ENCODE measurements at regions not wholly inside any gene's neighbourhood (a gene's known extent, or its start where the extent isn't known, plus 50 kb on each side); places are given as distances from the start of the nearest gene placed in this dataset.

DNA sequence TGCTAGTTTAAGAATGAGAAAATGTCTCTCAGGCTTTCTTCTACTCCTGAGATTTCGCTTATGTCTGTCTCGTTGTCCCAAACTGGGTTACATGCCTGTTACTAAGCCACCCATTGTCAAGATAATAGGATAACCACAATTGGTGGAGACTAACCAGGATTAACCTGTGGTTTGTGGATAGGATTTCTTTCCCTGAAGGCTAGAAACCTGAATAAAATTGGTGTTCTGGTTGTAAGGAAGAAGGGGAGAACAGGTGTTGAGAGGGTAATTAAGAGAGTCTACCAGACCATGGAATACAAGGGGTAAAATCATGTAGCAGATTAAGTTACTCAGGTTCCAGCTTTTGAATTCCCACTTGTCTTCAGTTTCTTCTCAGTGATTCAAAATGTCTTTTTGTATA is 225.4 kb downstream of the CPE start:
- Mint-ChIP-seq H3K36me3 (ENCODE audit: low read depth) (no peaks in the 10 kb centered on the region), H3K4me1 (no peaks in the 10 kb centered on the region), H3K9me3 (peaks cover 2% of the 10 kb centered on the region), H3K4me3 (no peak overlapping the region), H3K27ac (no peak overlapping the region), H3K27me3 (no peaks in the 10 kb centered on the region)
- DNase-seq (no peak), ATAC-seq (ENCODE audit: low read depth) (no peak)
- CTCF ChIA-PET: no interaction called here
- TF ChIP-seq, protein P1, sequence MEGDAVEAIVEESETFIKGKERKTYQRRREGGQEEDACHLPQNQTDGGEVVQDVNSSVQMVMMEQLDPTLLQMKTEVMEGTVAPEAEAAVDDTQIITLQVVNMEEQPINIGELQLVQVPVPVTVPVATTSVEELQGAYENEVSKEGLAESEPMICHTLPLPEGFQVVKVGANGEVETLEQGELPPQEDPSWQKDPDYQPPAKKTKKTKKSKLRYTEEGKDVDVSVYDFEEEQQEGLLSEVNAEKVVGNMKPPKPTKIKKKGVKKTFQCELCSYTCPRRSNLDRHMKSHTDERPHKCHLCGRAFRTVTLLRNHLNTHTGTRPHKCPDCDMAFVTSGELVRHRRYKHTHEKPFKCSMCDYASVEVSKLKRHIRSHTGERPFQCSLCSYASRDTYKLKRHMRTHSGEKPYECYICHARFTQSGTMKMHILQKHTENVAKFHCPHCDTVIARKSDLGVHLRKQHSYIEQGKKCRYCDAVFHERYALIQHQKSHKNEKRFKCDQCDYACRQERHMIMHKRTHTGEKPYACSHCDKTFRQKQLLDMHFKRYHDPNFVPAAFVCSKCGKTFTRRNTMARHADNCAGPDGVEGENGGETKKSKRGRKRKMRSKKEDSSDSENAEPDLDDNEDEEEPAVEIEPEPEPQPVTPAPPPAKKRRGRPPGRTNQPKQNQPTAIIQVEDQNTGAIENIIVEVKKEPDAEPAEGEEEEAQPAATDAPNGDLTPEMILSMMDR (IDR thresholded peaks at IDR 0.05): no peak
- POLR2A ChIA-PET: no interaction called here
- intact Hi-C loops (cut with micrococcal nuclease): no loop called here

GRCh38 chr4:165605811-165606210 is 227.0 kb downstream of the CPE start:
- no peak overlapping the region for H3K4me3 Mint-ChIP-seq
- ChIA-PET CTCF (no interaction called here), POLR2A (no interaction called here)
- H3K27ac Mint-ChIP-seq: no peak overlapping the region
- DNase-seq (no peak), ATAC-seq (ENCODE audit: low read depth) (no peak)
- TF ChIP-seq, protein P1 (IDR thresholded peaks at IDR 0.05): no peak
- no peaks in the 10 kb centered on the region for H3K27me3 Mint-ChIP-seq
- H3K4me1 Mint-ChIP-seq: no peaks in the 10 kb centered on the region
- H3K36me3 Mint-ChIP-seq (ENCODE audit: low read depth): no peaks in the 10 kb centered on the region
- peaks cover 2% of the 10 kb centered on the region for H3K9me3 Mint-ChIP-seq
- intact Hi-C loops (cut with micrococcal nuclease): no loop called here

DNA sequence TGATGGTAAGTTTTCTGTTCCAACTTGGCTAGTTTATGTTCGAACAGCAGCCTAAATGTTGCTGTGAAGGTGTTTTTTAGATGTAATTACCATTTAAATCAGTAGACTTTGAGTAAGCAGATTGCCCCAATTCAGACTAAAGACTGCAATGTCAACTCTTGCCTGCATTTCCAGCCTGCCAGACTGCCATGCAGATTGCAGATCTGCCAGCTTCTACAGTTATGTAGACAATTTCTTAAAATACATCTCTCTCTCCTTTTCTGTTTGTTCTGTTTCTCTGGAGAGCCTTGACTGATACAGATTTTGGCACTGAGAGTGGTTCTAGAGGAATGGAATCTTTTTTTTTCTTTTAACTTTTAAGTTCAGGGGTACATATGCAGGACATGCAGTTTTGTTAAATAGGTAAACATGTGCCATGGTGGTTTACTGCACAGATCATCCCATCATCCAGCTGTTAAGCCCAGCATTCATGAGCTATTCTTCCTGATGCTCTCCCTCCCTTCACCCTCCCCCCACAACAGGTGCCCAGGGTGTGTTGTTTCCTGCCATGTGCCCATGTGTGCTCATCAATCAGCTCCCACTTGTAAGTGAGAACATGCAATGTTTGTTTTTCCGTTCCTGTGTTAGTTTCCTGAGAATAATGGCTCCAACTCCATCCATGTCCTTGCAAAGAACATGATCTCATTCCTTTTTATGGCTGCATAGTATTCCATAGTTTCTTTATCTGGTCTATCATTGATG is 227.8 kb downstream of the CPE start:
- intact Hi-C loops (cut with micrococcal nuclease): no loop called here
- Mint-ChIP-seq H3K4me1 (no peaks in the 10 kb centered on the region), H3K9me3 (peaks cover 2% of the 10 kb centered on the region), H3K27ac (no peak overlapping the region), H3K27me3 (no peaks in the 10 kb centered on the region), H3K4me3 (no peak overlapping the region), H3K36me3 (ENCODE audit: low read depth) (no peaks in the 10 kb centered on the region)
- CTCF ChIA-PET: no interaction called here
- POLR2A ChIA-PET: no interaction called here
- DNase-seq (no peak), ATAC-seq (ENCODE audit: low read depth) (no peak)
- TF ChIP-seq, protein P1 (IDR thresholded peaks at IDR 0.05): no peak

GRCh38 chr4:165609653-165610052 is 230.8 kb downstream of the CPE start:
- no peak for ATAC-seq (ENCODE audit: low read depth)
- ChIA-PET CTCF (no interaction called here), POLR2A (no interaction called here)
- intact Hi-C loops (cut with micrococcal nuclease): no loop called here
- Mint-ChIP-seq H3K4me3 (no peak overlapping the region), H3K36me3 (ENCODE audit: low read depth) (no peaks in the 10 kb centered on the region), H3K4me1 (no peaks in the 10 kb centered on the region), H3K9me3 (peaks cover 2% of the 10 kb centered on the region), H3K27ac (no peak overlapping the region), H3K27me3 (no peaks in the 10 kb centered on the region)
- no peak for DNase-seq
- TF ChIP-seq, protein P1 (IDR thresholded peaks at IDR 0.05): no peak

DNA sequence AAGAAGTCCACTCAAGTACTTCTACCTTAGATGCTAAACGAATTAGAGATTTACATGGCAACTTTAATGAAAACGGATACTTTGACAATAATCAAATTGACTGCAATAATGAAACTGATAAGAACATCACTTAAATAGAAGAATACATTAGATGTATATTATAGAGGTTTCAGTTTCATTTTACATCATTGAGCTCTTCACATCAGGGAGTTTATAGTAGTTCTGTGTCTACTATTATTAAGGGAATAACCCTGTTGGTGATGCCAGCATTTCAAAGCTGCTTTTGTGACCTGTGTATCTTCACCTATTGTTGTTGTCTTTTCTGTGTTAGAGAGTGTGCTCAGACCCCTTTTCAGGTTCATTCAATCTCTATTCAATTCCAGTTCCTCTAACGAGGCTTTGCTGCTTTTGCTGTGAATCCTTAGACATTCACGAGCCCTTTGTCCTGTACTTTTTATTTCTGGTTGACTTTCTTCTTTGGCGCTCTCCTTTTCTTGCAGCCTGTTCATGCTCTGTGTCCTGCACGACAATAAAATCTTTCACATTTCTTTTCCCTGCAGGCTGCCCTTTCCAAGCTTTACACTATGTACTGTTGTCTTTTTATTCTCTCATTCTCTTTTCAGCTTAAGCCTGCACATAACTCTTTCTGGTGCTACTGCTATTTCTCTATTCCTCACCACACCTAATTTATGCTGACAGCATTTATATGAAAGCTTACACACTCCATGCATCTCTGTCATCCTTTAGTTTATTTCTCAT is 232.1 kb downstream of the CPE start:
- no peak overlapping the region for H3K4me3 Mint-ChIP-seq
- no peaks in the 10 kb centered on the region for H3K36me3 Mint-ChIP-seq (ENCODE audit: low read depth)
- DNase-seq: no peak
- H3K4me1 Mint-ChIP-seq: no peaks in the 10 kb centered on the region
- H3K9me3 Mint-ChIP-seq: peaks cover 2% of the 10 kb centered on the region
- TF ChIP-seq, protein P1 (IDR thresholded peaks at IDR 0.05): no peak
- ChIA-PET CTCF (no interaction called here), POLR2A (no interaction called here)
- no peak overlapping the region for H3K27ac Mint-ChIP-seq
- ATAC-seq (ENCODE audit: low read depth): no peak
- intact Hi-C loops (cut with micrococcal nuclease): no loop called here
- no peaks in the 10 kb centered on the region for H3K27me3 Mint-ChIP-seq

Measured in activated B cell treated with CpG ODN at 0.5 μM for 24 hours (primary cell).